Lung microvascular endothelial cell (primary cell): ENCODE measurements at regions not wholly inside any gene's neighbourhood (a gene's known extent, or its start where the extent isn't known, plus 50 kb on each side); places are given as distances from the start of the nearest gene placed in this dataset.

Source experiments
- DNase-seq, 2 donors: peaks; one replicate each; pipeline versions ENCODE4 v3.0.0 to v3.0.0-alpha.2; 2010; ENCODE audit warnings: low read depth in 2 of 2

- DNase-seq: no peak
Measured at GRCh38 chr6:148239801-148240460, 102.7 kb upstream of the SASH1 start.

GRCh38 chr6:148240461-148240840 is 102.2 kb upstream of the SASH1 start:
- DNase-seq: no peak

GRCh38 chr6:148240861-148241477 is 101.7 kb upstream of the SASH1 start:
- DNase-seq: no peak

- no peak for DNase-seq
Measured at GRCh38 chr6:148242180-148242579, 100.5 kb upstream of the SASH1 start.

GRCh38 chr6:148244217-148244935 is 98.3 kb upstream of the SASH1 start:
- DNase-seq: no peak

GRCh38 chr6:148247386-148248063 is 95.1 kb upstream of the SASH1 start:
- DNase-seq: no peak

- no peak for DNase-seq
Measured at GRCh38 chr6:148249160-148249559, 93.5 kb upstream of the SASH1 start.

- DNase-seq: no peak
Measured at GRCh38 chr6:148249679-148250375, 92.8 kb upstream of the SASH1 start.

- DNase-seq: peak; percentile 32 to 71
Measured at GRCh38 chr6:148250975-148251685, 91.5 kb upstream of the SASH1 start.

GRCh38 chr6:148251891-148252290 is 90.7 kb upstream of the SASH1 start:
- DNase-seq: no peak

- DNase-seq: no peak
Measured at GRCh38 chr6:148257810-148258209, 84.8 kb upstream of the SASH1 start.

- DNase-seq: no peak
Measured at GRCh38 chr6:148258868-148259267, 83.8 kb upstream of the SASH1 start.

GRCh38 chr6:148261470-148261869 is 81.2 kb upstream of the SASH1 start:
- DNase-seq: no peak

GRCh38 chr6:148263010-148263409 is 79.6 kb upstream of the SASH1 start:
- DNase-seq: no peak

- no peak for DNase-seq
Measured at GRCh38 chr6:148263961-148264360, 78.7 kb upstream of the SASH1 start.

GRCh38 chr6:148265054-148265453 is 77.6 kb upstream of the SASH1 start:
- DNase-seq: no peak

GRCh38 chr6:148269386-148269785 is 73.3 kb upstream of the SASH1 start:
- peak in 1 of 2 donors; percentile 61 for DNase-seq

GRCh38 chr6:148271711-148272439 is 70.8 kb upstream of the SASH1 start:
- peak in 1 of 2 donors; percentile 90 for DNase-seq

GRCh38 chr6:148272597-148272996 is 70.0 kb upstream of the SASH1 start:
- no peak for DNase-seq
